IPS-18c (cell line): ENCODE measurements at regions not wholly inside any gene's neighbourhood (a gene's known extent, or its start where the extent isn't known, plus 50 kb on each side); places are given as distances from the start of the nearest gene placed in this dataset.
"Not testable (repeated sequence)": the region's sequence is repeated elsewhere in the genome, so short reads cannot be mapped to it uniquely, and the experiment has no call there.

ENCODE experiments used
- H3K4me3 ChIP-seq: 2 replicates; pipeline ENCODE4 v1.7.0; 2013; ENCODE audit warnings: low read depth, mild to moderate bottlenecking, low read length, moderate library complexity; ENCODE audit not compliant: insufficient read depth
- H3K9me3 ChIP-seq: one replicate; pipeline ENCODE4 v1.6.1; 2013; ENCODE audit warnings: mild to moderate bottlenecking, low read length, moderate library complexity; ENCODE audit not compliant: control insufficient read depth, insufficient read depth

DNA sequence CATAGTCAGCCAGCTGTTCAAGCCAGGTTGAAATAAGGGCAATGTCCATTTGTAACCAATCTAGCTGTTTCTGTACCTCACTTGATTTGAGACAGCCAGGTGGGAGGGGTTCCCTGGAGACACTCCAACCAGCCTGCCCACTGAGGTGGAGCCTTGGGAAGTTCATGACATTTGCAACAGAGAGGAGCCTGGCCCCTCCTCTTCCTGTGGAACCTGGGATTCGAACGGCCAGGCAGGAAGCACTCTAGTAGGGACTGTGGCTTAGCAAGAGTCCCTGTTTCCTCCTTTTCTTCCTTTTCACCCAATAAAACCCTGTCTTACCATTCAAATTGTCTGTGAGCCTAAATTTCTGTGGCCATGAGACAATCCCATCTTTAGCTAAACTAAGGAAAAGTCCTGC lies 312.3 kb upstream of the NMUR2 start:
- H3K9me3 ChIP-seq, result peaks cover 4% of the 10 kb centered on the region
- H3K4me3 ChIP-seq, result no peak overlapping the region

DNA sequence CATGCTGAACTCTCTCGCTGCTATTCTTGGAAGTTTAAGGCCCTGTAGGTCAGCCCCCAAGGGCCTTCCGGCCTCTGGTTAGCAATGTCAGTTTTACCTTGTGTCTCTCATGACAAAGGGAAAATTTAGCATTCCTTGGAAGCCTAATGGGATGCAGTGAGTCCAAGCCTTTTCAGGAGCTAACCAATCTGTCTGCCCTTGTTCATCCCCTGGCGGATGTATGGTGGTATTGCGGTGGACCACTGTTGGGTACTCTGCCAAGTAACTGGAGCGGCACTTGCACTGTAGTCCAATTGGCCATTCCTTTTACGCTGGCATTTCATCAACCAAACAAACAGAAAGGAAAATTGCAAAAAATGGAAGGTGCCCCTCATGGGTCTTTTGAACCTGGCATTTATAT lies 318.4 kb upstream of the NMUR2 start:
- H3K9me3 ChIP-seq, result peaks cover 4% of the 10 kb centered on the region
- no peak overlapping the region for H3K4me3 ChIP-seq

DNA sequence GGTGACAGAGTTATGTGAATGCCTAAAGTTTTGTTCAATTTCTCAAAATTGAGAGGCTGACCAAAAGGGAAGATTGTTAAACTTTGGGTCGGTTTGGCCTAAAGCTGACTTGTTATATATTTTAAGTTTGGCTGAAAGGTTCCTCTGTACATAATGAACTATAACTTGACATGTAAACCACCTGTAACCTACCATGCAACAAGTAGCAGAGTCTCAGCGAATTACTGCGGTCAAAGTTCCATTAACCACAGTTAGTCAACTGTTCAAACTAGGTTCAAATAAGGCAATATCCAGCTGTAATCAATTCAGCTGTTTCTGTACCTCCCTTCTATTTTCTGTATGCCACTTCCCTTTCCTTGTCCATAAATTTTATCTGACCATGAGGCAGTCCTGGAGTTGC lies 325.1 kb upstream of the NMUR2 start:
- no peak overlapping the region for H3K4me3 ChIP-seq

DNA sequence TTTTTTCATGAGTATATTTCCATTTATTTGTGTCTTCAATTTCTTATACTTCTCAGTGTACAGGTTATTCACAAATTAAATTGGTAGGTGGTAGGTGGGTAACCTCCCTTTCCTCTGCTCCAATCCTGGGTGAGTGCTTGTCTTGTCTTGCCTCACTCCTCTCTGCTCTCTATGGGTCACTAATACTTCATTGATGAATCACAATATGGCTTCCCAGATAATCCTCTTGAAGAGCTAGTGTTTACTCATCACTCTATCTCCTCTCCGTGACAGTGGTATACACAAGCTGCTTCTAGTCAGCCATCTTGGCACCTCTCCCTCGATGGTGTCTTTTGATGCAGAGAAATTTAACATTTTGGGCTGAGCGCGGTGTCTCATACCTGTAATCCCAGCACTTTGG lies 331.8 kb upstream of the NMUR2 start:
- Histone ChIP-seq H3K9me3 (no peaks in the 10 kb centered on the region), H3K4me3 (no peak overlapping the region)

More for the DNA sequence above, 325.1 kb upstream of the NMUR2 start:
- H3K9me3 ChIP-seq, result no peaks in the 10 kb centered on the region

DNA sequence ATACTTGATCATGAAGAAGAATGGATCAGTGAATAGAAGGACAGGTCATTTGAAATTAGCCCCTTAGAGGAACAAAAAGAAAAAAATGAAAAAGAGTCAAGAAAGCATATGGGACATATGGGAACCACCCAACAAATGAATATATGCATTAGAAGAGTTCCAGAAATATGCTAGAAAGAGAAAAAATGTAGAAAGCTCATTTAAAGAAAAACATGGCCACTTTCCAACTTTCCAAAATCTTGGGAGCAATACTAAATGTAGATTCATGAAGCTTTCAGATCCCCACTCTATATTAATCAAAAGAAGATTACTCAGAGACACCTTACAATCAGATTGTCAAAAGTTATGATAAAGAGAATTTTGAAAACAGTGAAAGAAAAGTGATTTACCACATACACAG lies 334.8 kb upstream of the NMUR2 start:
- H3K9me3 ChIP-seq, result no peaks in the 10 kb centered on the region
- no peak overlapping the region for H3K4me3 ChIP-seq

DNA sequence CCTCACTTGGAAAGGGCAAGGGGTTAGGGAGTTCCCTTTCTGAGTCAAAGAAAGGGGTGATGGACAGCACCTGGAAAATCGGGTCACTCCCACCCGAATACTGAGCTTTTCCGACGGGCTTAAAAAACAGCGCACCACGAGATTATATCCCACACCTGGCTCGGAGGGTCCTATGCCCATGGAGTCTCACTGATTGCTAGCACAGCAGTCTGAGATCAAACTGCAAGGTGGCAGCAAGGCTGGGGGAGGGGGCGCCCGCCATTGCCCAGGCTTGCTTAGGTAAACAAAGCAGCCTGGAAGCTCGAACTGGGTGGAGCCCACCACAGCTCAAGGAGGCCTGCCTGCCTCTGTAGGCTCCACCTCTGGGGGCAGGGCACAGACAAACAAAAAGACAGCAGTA lies 336.0 kb upstream of the NMUR2 start:
- H3K9me3 ChIP-seq, H3K4me3 ChIP-seq: not testable (repeated sequence)

DNA sequence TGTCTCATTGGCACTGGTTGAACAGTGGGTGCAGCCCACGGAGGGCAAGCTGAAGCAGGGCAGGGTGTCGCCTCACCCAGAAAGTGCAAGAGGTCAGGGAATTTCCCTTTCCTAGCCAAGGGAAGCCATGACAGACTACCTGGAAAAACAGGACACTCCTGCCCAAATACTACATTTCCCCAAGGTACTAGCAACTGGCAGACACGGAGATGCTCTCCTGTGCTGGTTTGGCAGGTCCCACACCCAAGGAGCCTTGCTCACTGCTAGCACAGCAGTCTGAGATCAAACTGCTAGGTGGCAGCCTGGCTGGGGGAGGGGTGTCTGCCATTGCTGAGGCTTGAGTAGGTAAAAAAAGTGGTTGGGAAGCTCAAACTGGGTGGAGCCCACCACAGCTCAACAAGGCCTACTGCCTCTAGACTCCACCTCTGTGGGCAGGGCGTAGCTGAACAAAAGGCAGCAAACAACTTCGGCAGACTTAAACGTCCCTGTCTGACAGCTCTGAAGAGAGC lies 382.7 kb upstream of the NMUR2 start:
- H3K4me3 ChIP-seq, H3K9me3 ChIP-seq: not testable (repeated sequence)

DNA sequence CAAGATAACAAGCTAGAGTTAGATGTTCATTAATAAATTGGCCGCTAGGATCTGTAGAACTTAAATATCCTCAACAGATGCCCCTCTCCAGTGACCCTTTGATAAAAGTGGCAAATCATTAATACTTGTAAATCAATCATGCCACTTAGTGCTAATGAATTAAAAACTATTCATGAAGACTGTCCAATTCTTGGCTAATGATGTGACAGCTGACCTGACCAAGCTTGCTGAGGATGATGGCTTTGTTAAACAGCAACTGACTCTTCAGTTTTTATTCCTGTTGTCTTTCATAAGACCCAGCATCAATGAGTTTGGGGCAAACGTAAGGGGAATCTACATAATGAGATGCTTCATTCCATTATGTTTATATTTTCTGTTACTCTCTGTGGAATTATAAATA lies 396.8 kb upstream of the NMUR2 start:
- H3K9me3 ChIP-seq, result no peaks in the 10 kb centered on the region
- no peak overlapping the region for H3K4me3 ChIP-seq

DNA sequence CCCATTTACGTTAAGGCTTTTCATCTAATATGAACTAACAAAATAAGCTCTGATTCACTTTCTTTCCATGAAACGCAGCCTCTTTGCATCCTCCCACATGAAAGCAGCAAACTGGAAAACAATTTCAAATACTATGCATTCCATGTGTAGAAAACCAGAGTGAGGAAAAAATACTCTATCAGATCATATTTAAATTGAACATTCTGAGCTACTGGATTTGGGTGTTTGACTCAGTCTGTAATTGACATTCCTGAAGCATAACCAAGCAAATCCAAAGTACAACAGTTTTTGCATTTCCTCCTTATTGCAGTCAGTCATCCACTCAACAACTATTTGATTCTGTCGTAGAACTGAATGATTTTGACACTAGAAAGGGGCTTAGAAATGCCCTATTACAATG lies 399.1 kb upstream of the NMUR2 start:
- Histone ChIP-seq H3K9me3 (no peaks in the 10 kb centered on the region), H3K4me3 (no peak overlapping the region)

DNA sequence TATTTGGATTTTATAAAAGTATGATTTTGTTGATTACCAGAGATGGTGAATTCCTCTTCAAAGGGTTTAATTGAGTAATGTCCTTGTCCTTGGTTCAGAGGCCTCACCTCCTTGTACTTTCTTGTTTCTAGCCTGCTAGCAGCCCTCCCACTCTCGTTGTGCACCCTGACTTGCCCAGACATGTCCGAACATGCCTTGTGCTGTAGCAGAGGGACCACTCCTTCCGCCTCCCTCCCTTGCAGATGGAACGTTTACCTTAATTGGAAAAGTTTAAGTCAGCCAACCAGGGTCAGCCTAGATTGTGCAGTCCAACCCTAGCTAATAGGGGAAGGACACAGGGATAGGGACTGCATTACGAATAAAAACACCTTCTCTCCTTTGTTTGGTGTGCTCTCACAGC lies 406.9 kb upstream of the NMUR2 start:
- no peak overlapping the region for H3K4me3 ChIP-seq
- H3K9me3 ChIP-seq, result no peaks in the 10 kb centered on the region

DNA sequence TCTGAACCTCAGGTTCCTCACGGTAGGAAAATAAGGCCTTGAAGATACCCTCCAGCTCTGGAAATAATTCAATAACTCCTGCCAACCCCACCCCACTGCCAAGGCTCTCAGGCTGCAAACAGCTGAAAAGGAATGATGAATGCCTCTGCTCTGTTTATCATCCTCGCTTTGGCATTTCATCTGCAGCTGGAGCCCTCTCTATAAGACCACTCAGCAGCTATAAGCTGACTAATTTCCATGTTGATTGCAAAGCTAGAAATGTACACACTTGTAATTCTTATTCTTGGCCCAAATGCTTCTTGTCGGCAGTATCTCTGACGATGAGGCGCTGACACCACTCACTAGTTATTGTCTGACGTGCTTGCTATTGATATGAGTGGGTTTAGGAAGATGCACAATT lies 408.4 kb upstream of the NMUR2 start:
- no peak overlapping the region for H3K4me3 ChIP-seq
- no peaks in the 10 kb centered on the region for H3K9me3 ChIP-seq

DNA sequence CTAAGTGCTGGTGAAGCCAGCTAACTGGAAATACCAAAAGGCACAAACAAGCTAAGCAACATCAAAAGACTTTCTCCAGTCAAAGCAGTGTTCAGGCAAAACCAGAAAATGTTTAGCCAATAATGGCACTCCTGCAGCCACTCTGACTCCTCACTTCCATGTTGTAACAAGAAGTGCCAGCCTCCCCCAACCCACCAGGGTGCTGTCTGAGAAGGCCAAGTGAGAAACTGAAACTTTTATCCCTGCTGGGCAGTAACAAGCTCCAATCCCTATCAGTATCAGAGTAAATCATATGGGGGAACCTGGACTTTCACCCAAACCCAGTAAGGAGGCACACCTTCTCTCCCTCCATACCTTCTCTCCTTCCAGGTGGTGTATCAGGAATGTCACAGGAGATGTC lies 414.8 kb upstream of the NMUR2 start:
- Histone ChIP-seq H3K4me3 (no peak overlapping the region), H3K9me3 (no peaks in the 10 kb centered on the region)

DNA sequence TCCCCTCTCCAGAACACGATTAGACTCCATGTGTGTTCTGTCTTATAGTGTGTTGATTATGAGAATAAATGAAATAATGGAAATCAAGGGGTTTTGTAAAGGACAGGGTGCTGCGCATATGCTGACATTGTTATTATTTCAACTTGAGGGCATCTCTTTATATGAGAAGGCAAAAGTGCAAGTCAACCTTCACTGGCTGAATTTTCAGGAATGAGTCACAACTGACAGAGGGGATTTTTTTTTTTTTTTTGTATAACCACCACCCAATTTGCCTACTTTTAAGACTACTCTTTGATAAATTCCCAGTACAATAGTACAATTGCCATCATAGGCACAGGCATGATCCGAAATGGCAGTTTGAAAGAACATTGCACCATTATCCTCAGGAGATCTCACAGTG lies 419.2 kb upstream of the NMUR2 start:
- Histone ChIP-seq H3K9me3 (no peaks in the 10 kb centered on the region), H3K4me3 (no peak overlapping the region)

DNA sequence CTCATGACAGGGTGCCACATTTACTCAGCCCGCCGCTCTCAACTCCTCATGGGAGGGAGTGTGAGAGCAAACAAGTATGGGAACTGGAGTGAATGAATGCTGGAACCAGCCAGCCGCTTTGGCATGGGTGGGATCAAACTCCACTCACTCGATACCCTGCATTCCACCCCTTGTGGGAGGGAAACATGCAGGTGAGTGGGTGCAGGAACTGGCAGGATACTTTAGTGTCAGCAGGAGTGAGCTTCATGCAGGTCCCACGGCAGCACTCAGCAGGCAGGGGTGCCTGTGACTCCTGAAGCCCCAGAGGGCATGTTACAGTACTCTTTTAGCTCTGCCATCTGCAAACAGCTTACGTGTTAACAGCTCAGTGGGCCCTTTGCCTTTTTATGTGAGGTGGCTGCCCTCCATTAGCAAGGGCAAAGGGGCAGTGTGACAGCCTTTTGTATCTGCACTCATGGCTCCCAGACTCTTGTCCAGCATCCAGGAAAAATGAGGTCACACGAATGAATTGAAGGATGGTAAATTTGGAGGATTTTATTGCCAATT lies 433.2 kb upstream of the NMUR2 start:
- no peaks in the 10 kb centered on the region for H3K9me3 ChIP-seq
- no peak overlapping the region for H3K4me3 ChIP-seq

DNA sequence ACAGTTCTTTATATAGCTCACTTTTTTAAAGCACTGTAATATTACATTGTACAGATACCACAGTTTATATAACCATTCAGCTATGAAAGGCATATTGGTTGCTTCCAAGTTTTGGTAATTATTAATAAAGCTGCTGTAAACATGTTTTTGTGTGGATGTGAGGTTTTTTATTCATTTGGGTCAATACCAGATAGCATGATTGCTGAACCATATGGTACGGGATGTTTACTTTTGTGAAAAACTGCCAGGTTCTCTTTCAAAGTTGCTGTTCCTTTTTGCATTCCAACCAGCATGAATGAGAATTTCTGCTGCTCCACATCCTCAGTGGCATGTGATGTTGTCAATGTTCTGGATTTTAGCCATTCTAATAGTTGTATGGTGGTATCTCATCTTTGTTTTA lies 439.6 kb upstream of the NMUR2 start:
- Histone ChIP-seq H3K4me3 (no peak overlapping the region), H3K9me3 (no peaks in the 10 kb centered on the region)

DNA sequence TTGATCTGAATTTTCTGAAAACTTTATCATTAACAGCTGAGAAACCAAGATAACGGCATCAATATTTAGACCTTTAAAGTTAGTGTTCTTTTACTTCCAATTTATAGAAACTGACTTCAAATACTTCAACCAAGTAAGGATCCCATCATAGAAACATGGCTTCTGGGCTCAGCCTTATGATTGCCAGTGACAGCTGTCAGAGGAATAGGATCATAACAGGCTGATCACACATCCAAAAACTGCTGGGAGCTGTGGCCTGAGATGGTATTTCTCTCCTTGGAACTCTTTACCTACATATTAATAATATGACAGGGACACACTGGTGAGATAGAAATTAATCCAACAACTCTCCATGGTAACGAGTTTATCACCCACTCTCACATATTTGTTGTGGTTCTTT lies 448.3 kb upstream of the NMUR2 start:
- Histone ChIP-seq H3K9me3 (no peaks in the 10 kb centered on the region), H3K4me3 (no peak overlapping the region)

DNA sequence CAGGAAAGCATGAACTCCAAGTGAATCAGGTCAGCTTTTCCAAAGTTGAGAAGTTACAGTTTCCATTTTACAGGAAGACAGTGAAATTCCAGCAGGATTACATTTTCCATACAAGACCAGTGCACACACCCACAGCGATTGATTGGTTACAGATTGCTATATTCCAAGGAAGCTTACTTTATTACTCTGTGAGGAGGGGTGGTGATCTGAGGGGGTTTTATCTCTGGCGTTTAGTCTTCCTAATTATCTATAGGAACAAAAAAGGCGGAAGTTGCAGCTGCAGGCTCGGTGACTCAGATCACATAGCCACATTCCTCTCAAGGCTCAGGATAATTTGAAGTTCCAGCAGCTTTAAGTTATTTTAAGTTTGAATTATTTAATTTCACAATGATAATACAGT lies 450.4 kb upstream of the NMUR2 start:
- Histone ChIP-seq H3K4me3 (no peak overlapping the region), H3K9me3 (no peaks in the 10 kb centered on the region)

DNA sequence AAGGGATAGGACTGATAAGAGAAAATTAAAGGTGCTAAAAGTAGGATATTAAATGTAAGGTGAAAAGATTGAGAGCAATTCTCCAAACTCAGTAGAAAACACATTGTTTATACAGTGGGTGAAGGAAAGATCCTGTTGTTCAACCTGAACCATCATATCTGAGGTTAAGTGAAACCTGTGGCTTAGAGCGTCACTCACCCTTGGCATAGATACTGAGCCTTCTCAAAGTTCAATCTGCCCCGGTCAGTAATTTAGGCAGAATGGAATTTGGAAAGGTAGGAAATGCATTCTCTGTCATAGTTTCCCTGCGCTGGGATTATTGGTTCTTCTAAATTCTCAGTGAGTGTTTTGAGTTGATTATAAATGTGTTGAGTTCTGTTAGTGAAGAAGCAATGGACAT lies 456.2 kb upstream of the NMUR2 start:
- no peaks in the 10 kb centered on the region for H3K9me3 ChIP-seq
- no peak overlapping the region for H3K4me3 ChIP-seq

DNA sequence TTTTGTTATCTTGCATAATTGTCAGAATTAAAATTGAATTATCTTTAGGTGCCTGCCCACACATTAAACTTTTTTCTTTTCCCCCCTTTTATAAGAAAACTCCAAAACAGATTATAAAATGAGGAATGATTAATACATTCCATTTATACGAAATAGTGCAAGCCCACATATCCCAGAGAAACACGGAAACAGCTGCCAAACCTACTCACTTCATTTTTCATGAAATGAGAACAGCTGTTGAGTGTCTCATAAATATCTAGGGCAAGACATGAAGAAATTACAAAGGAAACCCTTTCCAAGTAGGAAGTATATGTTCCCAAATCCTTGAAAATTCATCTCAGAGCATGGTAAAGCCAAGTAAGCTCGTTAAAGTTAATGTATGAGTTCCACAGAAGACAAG lies 459.4 kb upstream of the NMUR2 start:
- no peaks in the 10 kb centered on the region for H3K9me3 ChIP-seq
- no peak overlapping the region for H3K4me3 ChIP-seq
